H1 (cell line): ENCODE measurements at regions not wholly inside any gene's neighbourhood (a gene's known extent, or its start where the extent isn't known, plus 50 kb on each side); places are given as distances from the start of the nearest gene placed in this dataset.

Source experiments
- CTCF ChIA-PET: fragments of 300-600 bp; sonication (Branson Sonifier 250); formaldehyde crosslinking; loops from one replicate; lab custom pipeline; 2021; ENCODE audit not compliant: partially characterized antibody; lab: Charles Lee
- POLR2A ChIA-PET: fragments of 300-600 bp; sonication (Branson Sonifier 250); formaldehyde crosslinking; loops from one replicate; lab custom pipeline; 2021; ENCODE audit warnings: inconsistent platforms; ENCODE audit not compliant: partially characterized antibody; lab: Charles Lee
- DNase-seq, 2 experiments: peaks; one replicate each; pipeline versions ENCODE4 v3.0.0 to v3.0.0-alpha.2; 2010 to 2022; ENCODE audit warnings: low spot score in 2 of 2, low read depth in 1 of 2, mixed read lengths in 1 of 2
- FAIRE-seq: peaks from 2 replicates; lab custom pipeline; 2011; peaks lifted over from hg19 to GRCh38; lab: Jason Lieb, UNC
- H2AFZ ChIP-seq: 2 replicates; pipeline ENCODE4 v1.8.1; 2012; ENCODE audit warnings: low read length, inconsistent platforms
- H2AK5ac ChIP-seq: 2 replicates; pipeline ENCODE4 v1.6.1; 2013; ENCODE audit warnings: low read depth, low read length
- H2BK120ac ChIP-seq: replicated peaks from 2 replicates; pipeline ENCODE3; 2013; ENCODE audit warnings: low read depth, low read length, inconsistent platforms
- H2BK12ac ChIP-seq: 2 replicates; pipeline ENCODE4 v1.6.1; 2013; ENCODE audit warnings: low read depth, low read length
- H2BK15ac ChIP-seq: 2 replicates; pipeline ENCODE4 v1.6.1; 2013; ENCODE audit warnings: low read length
- H2BK20ac ChIP-seq: 2 replicates; pipeline ENCODE4 v1.6.1; 2013; ENCODE audit warnings: low read length
- H2BK5ac ChIP-seq: 2 replicates; pipeline ENCODE4 v1.6.1; 2013; ENCODE audit warnings: low read depth, low read length
- H3K14ac ChIP-seq: 2 replicates; pipeline ENCODE4 v1.6.1; 2013; ENCODE audit warnings: inconsistent platforms; ENCODE audit not compliant: insufficient read length
- H3K18ac ChIP-seq: 2 replicates; pipeline ENCODE4 v1.6.1; 2013; ENCODE audit warnings: low read length; ENCODE audit errors: extremely low read depth
- H3K23ac ChIP-seq: 2 replicates; pipeline ENCODE4 v1.6.1; 2013; ENCODE audit warnings: inconsistent platforms; ENCODE audit not compliant: insufficient read length
- H3K23me2 ChIP-seq: 2 replicates; pipeline ENCODE4 v1.6.1; 2013; ENCODE audit warnings: low read depth, low read length
- H3K27ac ChIP-seq: 2 replicates; pipeline ENCODE4 v1.6.1; 2011; ENCODE audit warnings: low read depth, low read length, inconsistent platforms
- H3K27me3 ChIP-seq, 4 experiments: replicated peaks in 1 of 4; 1 replicate in 1 of 4; 2 replicates in 3 of 4; pipeline versions ENCODE4 v1.6.1 to v1.8.1; 2011 to 2013; ENCODE audit warnings: low read length in 3 of 4, mild to moderate bottlenecking in 3 of 4, inconsistent platforms in 2 of 4, mixed read lengths in 2 of 4, moderate library complexity in 1 of 4; ENCODE audit not compliant: control insufficient read depth in 3 of 4, insufficient read depth in 3 of 4; ENCODE audit errors: extremely low read depth in 1 of 4
- H3K36me3 ChIP-seq, 4 experiments: 2 replicates each; pipeline versions ENCODE4 v1.6.1 to v1.8.1; 2011 to 2013; ENCODE audit warnings: mild to moderate bottlenecking in 4 of 4, low read length in 3 of 4, moderate library complexity in 2 of 4, control low read depth in 1 of 4, inconsistent platforms in 1 of 4; ENCODE audit not compliant: insufficient read depth in 4 of 4, control insufficient read depth in 2 of 4
- H3K4ac ChIP-seq: replicated peaks from 2 replicates; pipeline ENCODE3; 2013; ENCODE audit warnings: low read length, low read depth, mixed read lengths, inconsistent platforms; ENCODE audit not compliant: insufficient read length
- H3K4me1 ChIP-seq, 4 experiments: replicated peaks in 1 of 4; 1 replicate in 1 of 4; 2 replicates in 3 of 4; pipeline versions ENCODE4 v1.6.1 to v1.8.1; 2011 to 2013; ENCODE audit warnings: low read length in 3 of 4, inconsistent platforms in 2 of 4, mixed read lengths in 1 of 4; ENCODE audit not compliant: insufficient read depth in 4 of 4, control insufficient read depth in 3 of 4
- H3K4me2 ChIP-seq, 2 experiments: 2 replicates each; pipeline versions ENCODE4 v1.6.1 to v1.8.1; 2011 to 2013; ENCODE audit warnings: low read depth in 2 of 2, low read length in 2 of 2, control low read depth in 1 of 2, inconsistent platforms in 1 of 2, mild to moderate bottlenecking in 1 of 2; ENCODE audit not compliant: insufficient read depth in 1 of 2
- H3K4me3 ChIP-seq, 4 experiments: fragments of 200-600, 300-600 bp in 1 of 4; sonication (generic), shearing (Covaris generic), sonication (Bioruptor Twin) in 1 of 4; 2 replicates each; pipeline versions ENCODE4 v1.5.1 to v1.8.1; 2011 to 2016; ENCODE audit warnings: low read length in 4 of 4, low read depth in 3 of 4, control low read depth in 2 of 4, inconsistent platforms in 2 of 4, mild to moderate bottlenecking in 2 of 4, mixed read lengths in 1 of 4, moderate library complexity in 1 of 4; ENCODE audit not compliant: insufficient read depth in 2 of 4; ENCODE audit errors: extremely low read depth in 1 of 4
- H3K56ac ChIP-seq: replicated peaks from 2 replicates; pipeline ENCODE3; 2013; ENCODE audit warnings: low read depth, mild to moderate bottlenecking, mixed read lengths, low read length, inconsistent platforms; ENCODE audit not compliant: insufficient read length
- H3K79me1 ChIP-seq: 2 replicates; pipeline ENCODE4 v1.6.1; 2013; ENCODE audit warnings: low read depth, low read length, control low read depth
- H3K79me2 ChIP-seq, 2 experiments: 2 replicates each; pipeline versions ENCODE4 v1.6.1 to v1.8.1; 2012 to 2013; ENCODE audit warnings: low read length in 2 of 2, mild to moderate bottlenecking in 2 of 2, inconsistent platforms in 1 of 2; ENCODE audit not compliant: insufficient read depth in 2 of 2, control insufficient read depth in 1 of 2
- H3K9ac ChIP-seq, 4 experiments: replicated peaks in 1 of 4; 1 replicate in 1 of 4; 2 replicates in 3 of 4; pipeline versions ENCODE4 v1.6.1 to v1.8.1; 2011 to 2013; ENCODE audit warnings: low read depth in 3 of 4, low read length in 3 of 4, control low read depth in 2 of 4, mild to moderate bottlenecking in 2 of 4, moderate library complexity in 2 of 4, inconsistent platforms in 1 of 4; ENCODE audit errors: extremely low read depth in 1 of 4
- H3K9me3 ChIP-seq, 2 experiments: 2 replicates each; pipeline versions ENCODE4 v1.6.1 to v1.8.1; 2012 to 2013; ENCODE audit warnings: mild to moderate bottlenecking in 2 of 2, moderate library complexity in 2 of 2, control low read depth in 1 of 2, inconsistent platforms in 1 of 2, low read depth in 1 of 2, low read length in 1 of 2, mixed read lengths in 1 of 2; ENCODE audit not compliant: insufficient read depth in 2 of 2
- H4K20me1 ChIP-seq, 2 experiments: replicated peaks in 1 of 2; 2 replicates each; pipeline versions ENCODE3 to v1.8.1; 2011 to 2013; ENCODE audit warnings: inconsistent platforms in 2 of 2, low read length in 2 of 2, mild to moderate bottlenecking in 1 of 2; ENCODE audit not compliant: insufficient read depth in 2 of 2, control insufficient read depth in 1 of 2
- H4K5ac ChIP-seq: 2 replicates; pipeline ENCODE4 v1.6.1; 2013; ENCODE audit warnings: low read length, low read depth, mixed read lengths, inconsistent platforms; ENCODE audit not compliant: insufficient read length
- H4K8ac ChIP-seq: 2 replicates; pipeline ENCODE4 v1.8.0; 2013; ENCODE audit warnings: mild to moderate bottlenecking, moderate library complexity, low read length, inconsistent platforms; ENCODE audit not compliant: insufficient read depth; ENCODE audit errors: extremely low read depth
- H4K91ac ChIP-seq: replicated peaks from 2 replicates; pipeline ENCODE3; 2013; ENCODE audit warnings: low read length, mixed read lengths, inconsistent platforms; ENCODE audit not compliant: insufficient read length
- BCL11A ChIP-seq, 2 experiments: IDR thresholded peaks; one replicate each; pipeline ENCODE4 v1.6.1; 2011; ENCODE audit warnings: low read depth in 2 of 2, low read length in 2 of 2, mild to moderate bottlenecking in 2 of 2
- CBX5 ChIP-seq: fragments of 300-800, 300-1000 bp; sonication (generic); IDR thresholded peaks from 2 replicates; pipeline ENCODE4 v1.7.1; 2016; ENCODE audit warnings: antibody characterized with exemption, low read length, low read depth
- FOSL1 ChIP-seq: IDR thresholded peaks from 2 replicates; pipeline ENCODE4 v1.6.1; 2011; ENCODE audit warnings: mild to moderate bottlenecking, low read depth, low read length, moderate library complexity; ENCODE audit not compliant: insufficient read depth
- HDAC6 ChIP-seq: IDR thresholded peaks from one replicate; pipeline ENCODE4 v1.7.1; 2012; ENCODE audit warnings: low read depth, mild to moderate bottlenecking, inconsistent platforms, low read length, moderate library complexity
- KDM1A ChIP-seq: fragments of 200-600, 300-600 bp; sonication (generic); IDR thresholded peaks from 2 replicates; pipeline ENCODE4 v1.7.1; 2016; ENCODE audit warnings: mild to moderate bottlenecking, low read length, borderline replicate concordance
- MAFK ChIP-seq: IDR thresholded peaks from 2 replicates; pipeline ENCODE4 v1.6.1; 2012; ENCODE audit warnings: low read depth, mild to moderate bottlenecking, improper control_type of control experiment, low read length
- POU5F1 ChIP-seq: IDR thresholded peaks from 2 replicates; pipeline ENCODE4 v1.6.1; 2011; ENCODE audit warnings: low read depth, mild to moderate bottlenecking, low read length, moderate library complexity
- TAF1 ChIP-seq: IDR thresholded peaks from 2 replicates; pipeline ENCODE4 v1.6.1; 2011; ENCODE audit warnings: mild to moderate bottlenecking, low read depth, low read length
- WGBS, 2 experiments: shearing (Covaris generic) in 1 of 2; methylation state at CpG; one replicate each; pipeline versions ENCODE4 v1.1.6 to v1.1.7; 2013 to 2015; ENCODE audit warnings: low lambda C conversion rate in 2 of 2, mixed read lengths in 2 of 2, inconsistent platforms in 1 of 2, low coverage in 1 of 2, missing lambda C conversion rate in 1 of 2; ENCODE audit not compliant: insufficient replicate concordance in 2 of 2, insufficient coverage in 1 of 2, insufficient read length in 1 of 2; ENCODE audit errors: extremely low coverage in 1 of 2, missing lambda C conversion rate in 1 of 2; 5-methylcytosine and 5-hydroxymethylcytosine counted together

DNA sequence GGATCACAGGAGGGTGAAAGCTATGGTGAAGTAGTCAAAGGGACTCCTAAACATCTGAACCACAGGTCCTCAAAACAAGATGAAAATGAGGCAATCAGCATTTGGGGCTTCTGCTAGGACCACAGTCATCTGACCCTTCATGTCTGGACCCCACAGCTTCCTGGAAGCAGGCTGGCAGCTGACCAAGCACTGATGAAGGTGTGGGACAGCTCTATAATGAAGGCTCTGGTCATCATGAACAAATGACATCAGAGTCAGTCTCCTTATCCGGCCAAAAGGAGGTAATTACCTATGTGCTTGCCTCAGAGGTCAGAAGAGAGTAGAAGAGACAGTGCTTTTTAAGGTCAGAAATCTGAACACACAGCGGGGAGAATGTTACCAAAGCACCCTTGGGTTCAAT is 101.2 kb upstream of the GNAO1 start:
- Histone ChIP-seq H4K20me1 (no peaks in the 10 kb centered on the region), H3K36me3 (no peaks in the 10 kb centered on the region), H3K27me3 (no peaks in the 10 kb centered on the region), H3K4ac (no peak overlapping the region), H3K9ac (no peak overlapping the region), H3K23ac (no peak overlapping the region), H3K56ac (no peak overlapping the region), H3K27ac (no peak overlapping the region), H2BK12ac (no peak overlapping the region), H3K79me1 (no peaks in the 10 kb centered on the region), H3K9me3 (no peaks in the 10 kb centered on the region), H3K14ac (no peak overlapping the region), H3K4me2 (no peak overlapping the region), H3K18ac (no peak overlapping the region), H2AFZ (no peak overlapping the region), H4K8ac (no peak overlapping the region), H3K79me2 (no peaks in the 10 kb centered on the region), H3K23me2 (no peaks in the 10 kb centered on the region), H4K91ac (no peak overlapping the region), H2BK20ac (no peak overlapping the region), H2BK120ac (no peak overlapping the region), H2AK5ac (no peak overlapping the region), H4K5ac (no peak overlapping the region), H3K4me1 (0 out of 7 replicates have a peak, but pooled peaks cover 0 to 4% (median 0%) of the 10 kb centered on the region in 4 experiments), H3K4me3 (no peak overlapping the region), H2BK15ac (no peak overlapping the region), H2BK5ac (no peak overlapping the region)
- DNase-seq = no peak
- ChIA-PET POLR2A (interaction anchor here (0.9 kb wide), 1 partner anchor 219 kb away, joined by 3 read pairs; no protein-coding TSS in a partner anchor), CTCF (no interaction called here)
- no peak for FAIRE-seq
- 91% methylated on average over 2 of the region's 2 CpGs; no CpG with 5 or more reads in 1 of the 2 experiments for WGBS, 2 experiments
- TF ChIP-seq HDAC6 = no peak
- no peak for TF ChIP-seq CBX5
- no peak for TF ChIP-seq KDM1A
- TF ChIP-seq POU5F1 = no peak
- no peak for TF ChIP-seq MAFK
- no peak for TF ChIP-seq TAF1
- TF ChIP-seq BCL11A (IDR thresholded peaks at IDR 0.05; ENCODE audit: low read depth in 2 of 2, low read length in 2 of 2) = no peak
- no peak for TF ChIP-seq FOSL1
